ENCODE measurements at regions not wholly inside any gene's neighbourhood (a gene's known extent, or its start where the extent isn't known, plus 50 kb on each side); places are given as distances from the start of the nearest gene placed in this dataset.

- DNase-seq = no peak
Observed at GRCh38 chr12:127297327-127297726, 969.6 kb upstream of the TMEM132C start.

- no peak for DNase-seq
Observed at GRCh38 chr12:127300075-127300474, 966.9 kb upstream of the TMEM132C start.

GRCh38 chr12:127300753-127301152, 966.2 kb upstream of the TMEM132C start:
- DNase-seq = no peak

GRCh38 chr12:127301876-127302275, 965.1 kb upstream of the TMEM132C start:
- DNase-seq = no peak

GRCh38 chr12:127304751-127305725, 961.9 kb upstream of the TMEM132C start:
- no peak for DNase-seq

- no peak for DNase-seq
Observed at GRCh38 chr12:127306604-127307215, 960.3 kb upstream of the TMEM132C start.

GRCh38 chr12:127307528-127307927, 959.4 kb upstream of the TMEM132C start:
- no peak for DNase-seq

GRCh38 chr12:127308148-127308547, 958.8 kb upstream of the TMEM132C start:
- no peak for DNase-seq

- no peak for DNase-seq
Observed at GRCh38 chr12:127310548-127310947, 956.4 kb upstream of the TMEM132C start.

GRCh38 chr12:127311720-127312364, 955.1 kb upstream of the TMEM132C start:
- no peak for DNase-seq

GRCh38 chr12:127324681-127325080, 942.3 kb upstream of the TMEM132C start:
- DNase-seq = no peak

- no peak for DNase-seq
Observed at GRCh38 chr12:127327986-127328385, 939.0 kb upstream of the TMEM132C start.

- DNase-seq = no peak
Observed at GRCh38 chr12:127328867-127329266, 938.1 kb upstream of the TMEM132C start.

- DNase-seq = no peak
Observed at GRCh38 chr12:127334365-127334764, 932.6 kb upstream of the TMEM132C start.

GRCh38 chr12:127334912-127335644, 931.9 kb upstream of the TMEM132C start:
- DNase-seq = no peak

- DNase-seq = no peak
Observed at GRCh38 chr12:127336416-127336815, 930.6 kb upstream of the TMEM132C start.

- DNase-seq = no peak
Observed at GRCh38 chr12:127339065-127339464, 927.9 kb upstream of the TMEM132C start.

GRCh38 chr12:127340381-127340780, 926.6 kb upstream of the TMEM132C start:
- no peak for DNase-seq

GRCh38 chr12:127342861-127343260, 924.1 kb upstream of the TMEM132C start:
- no peak for DNase-seq

- no peak for DNase-seq
Observed at GRCh38 chr12:127343940-127344339, 923.0 kb upstream of the TMEM132C start.

GRCh38 chr12:127351481-127352010, 915.4 kb upstream of the TMEM132C start:
- no peak for DNase-seq

- no peak for DNase-seq
Observed at GRCh38 chr12:127355061-127355841, 911.7 kb upstream of the TMEM132C start.

Measured in activated CD4-positive, alpha-beta T cell treated with anti-CD3 and anti-CD28 coated beads for 48 hours (primary cell).